Neural cell (in vitro differentiated cells): ENCODE measurements at regions not wholly inside any gene's neighbourhood (a gene's known extent, or its start where the extent isn't known, plus 50 kb on each side); places are given as distances from the start of the nearest gene placed in this dataset.

Experiments
- H2AFZ ChIP-seq: fragments of 200-600, 300-800 bp; sonication (generic), shearing (Covaris generic); 2 replicates; pipeline ENCODE4 v1.6.0; 2014; ENCODE audit warnings: low read depth, mild to moderate bottlenecking, antibody characterized with exemption, low read length, moderate library complexity
- H3F3A ChIP-seq: fragments of 200-600 bp; shearing (Covaris generic); 2 replicates; pipeline ENCODE4 v1.6.1; 2016; ENCODE audit warnings: mild to moderate bottlenecking, moderate library complexity, mixed read lengths, antibody characterized with exemption, low read length; ENCODE audit not compliant: insufficient read depth, poor library complexity, severe bottlenecking
- H3K27ac ChIP-seq: fragments of 200-600, 300-800 bp; sonication (generic), shearing (Covaris generic); 2 replicates; pipeline ENCODE4 v1.5.1; 2014; ENCODE audit warnings: mild to moderate bottlenecking, low read length, moderate library complexity
- H3K27me3 ChIP-seq: fragments of 300-800, 200-600 bp; sonication (generic), shearing (Covaris generic); 2 replicates; pipeline ENCODE4 v1.6.0; 2014; ENCODE audit warnings: mild to moderate bottlenecking, low read depth, low read length, moderate library complexity; ENCODE audit not compliant: insufficient read depth
- H3K36me3 ChIP-seq: fragments of 300-800, 200-600 bp; sonication (generic), shearing (Covaris generic); 2 replicates; pipeline ENCODE4 v1.5.1; 2014; ENCODE audit warnings: mild to moderate bottlenecking, antibody characterized with exemption, low read length, moderate library complexity; ENCODE audit not compliant: insufficient read depth
- H3K4me2 ChIP-seq: fragments of 300-800, 200-600 bp; sonication (generic), shearing (Covaris generic); 2 replicates; pipeline ENCODE4 v1.6.0; 2014; ENCODE audit warnings: mild to moderate bottlenecking, low read length
- H3K4me3 ChIP-seq: fragments of 300-800, 200-600 bp; sonication (generic), shearing (Covaris generic); 2 replicates; pipeline ENCODE4 v1.5.1; 2014; ENCODE audit warnings: mild to moderate bottlenecking, low read length, moderate library complexity
- H3K79me2 ChIP-seq: fragments of 200-600 bp; shearing (Covaris generic); replicated peaks from 2 replicates; pipeline ENCODE4 v1.6.0; 2014; ENCODE audit warnings: mild to moderate bottlenecking, low read length, moderate library complexity; ENCODE audit not compliant: insufficient read depth
- H3K9ac ChIP-seq: fragments of 300-800, 200-600 bp; sonication (generic), shearing (Covaris generic); 2 replicates; pipeline ENCODE4 v1.6.1; 2016; ENCODE audit warnings: mild to moderate bottlenecking, low read length, mixed read lengths
- H3K9me2 ChIP-seq: fragments of 200-600 bp; shearing (Covaris generic); 2 replicates; pipeline ENCODE4 v1.6.1; 2016; ENCODE audit warnings: mild to moderate bottlenecking, low read length, mixed read lengths; ENCODE audit not compliant: insufficient read depth
- H3K9me3 ChIP-seq: fragments of 200-600, 300-800 bp; sonication (generic), shearing (Covaris generic); 2 replicates; pipeline ENCODE4 v1.6.1; 2016; ENCODE audit warnings: mild to moderate bottlenecking, mixed run types, low read length, moderate library complexity, mixed read lengths
- H4K20me1 ChIP-seq: fragments of 200-600 bp; shearing (Covaris generic); 2 replicates; pipeline ENCODE4 v1.6.1; 2016; ENCODE audit warnings: mild to moderate bottlenecking, mixed run types; ENCODE audit not compliant: insufficient read depth
- CTCF ChIP-seq: fragments of 450-650 bp; IDR thresholded peaks from 2 replicates; pipeline ENCODE4 v1.5.1; 2014; ENCODE audit warnings: antibody characterized with exemption, mild to moderate bottlenecking, moderate library complexity; ENCODE audit not compliant: poor library complexity, severe bottlenecking
- EP300 ChIP-seq: fragments of 450-650 bp; conservative IDR thresholded peaks from 2 replicates; pipeline ENCODE4 v1.6.1; 2014; ENCODE audit warnings: antibody characterized with exemption, mild to moderate bottlenecking, moderate library complexity; ENCODE audit not compliant: poor library complexity, severe bottlenecking
- EZH2 ChIP-seq: fragments of 200-600, 300-800 bp; shearing (Covaris generic), sonication (generic); IDR thresholded peaks from 2 replicates; pipeline ENCODE4 v1.6.1; 2014; ENCODE audit warnings: antibody characterized with exemption, low read length, borderline replicate concordance, mild to moderate bottlenecking; ENCODE audit not compliant: insufficient read depth, poor library complexity, severe bottlenecking
- MXI1 ChIP-seq: fragments of 450-650 bp; conservative IDR thresholded peaks from 2 replicates; pipeline ENCODE4 v1.6.1; 2014; ENCODE audit warnings: antibody characterized with exemption, mild to moderate bottlenecking; ENCODE audit not compliant: poor library complexity, severe bottlenecking
- POLR2AphosphoS5 ChIP-seq: IDR thresholded peaks from 2 replicates; pipeline ENCODE4 v1.6.1; 2012
- RAD21 ChIP-seq: fragments of 450-650 bp; conservative IDR thresholded peaks from 2 replicates; pipeline ENCODE4 v1.6.1; 2014; ENCODE audit warnings: antibody characterized with exemption, mild to moderate bottlenecking, moderate library complexity
- REST ChIP-seq: IDR thresholded peaks from 2 replicates; pipeline ENCODE4 v1.6.1; 2012; ENCODE audit warnings: borderline replicate concordance
- SMC3 ChIP-seq: fragments of 450-650 bp; conservative IDR thresholded peaks from 2 replicates; pipeline ENCODE4 v1.6.1; 2014; ENCODE audit warnings: antibody characterized with exemption, mild to moderate bottlenecking, moderate library complexity; ENCODE audit not compliant: poor library complexity
- TAF1 ChIP-seq: IDR thresholded peaks from 2 replicates; pipeline ENCODE4 v1.6.1; 2012; ENCODE audit warnings: low read depth

- H3K9me3 ChIP-seq: no peaks in the 10 kb centered on the region
- H3K9ac ChIP-seq: no peak overlapping the region
- H3F3A ChIP-seq: no peaks in the 10 kb centered on the region
- H3K4me2 ChIP-seq: no peak overlapping the region
- no peaks in the 10 kb centered on the region for H4K20me1 ChIP-seq
- H3K9me2 ChIP-seq: no peaks in the 10 kb centered on the region
- no peaks in the 10 kb centered on the region for H3K36me3 ChIP-seq
- H3K79me2 ChIP-seq: no peaks in the 10 kb centered on the region
- no peaks in the 10 kb centered on the region for H3K27me3 ChIP-seq
- H2AFZ ChIP-seq: no peak overlapping the region
- no peak overlapping the region for H3K4me3 ChIP-seq
- TF ChIP-seq RAD21: no peak
- TF ChIP-seq POLR2AphosphoS5: no peak
- no peak for TF ChIP-seq SMC3
- no peak for TF ChIP-seq MXI1
- no peak for TF ChIP-seq EP300
- TF ChIP-seq TAF1: no peak
- TF ChIP-seq EZH2: no peak
- TF ChIP-seq CTCF: no peak
- TF ChIP-seq REST: no peak
- H3K27ac ChIP-seq: no peak overlapping the region
These were observed 441.1 kb downstream of the MEI4 start for GRCh38 chr6:78093906-78094305.

GRCh38 chr6:78101387-78101786, 448.5 kb downstream of the MEI4 start:
- H2AFZ ChIP-seq: no peak overlapping the region
- H3K9me3 ChIP-seq: no peaks in the 10 kb centered on the region
- H3K79me2 ChIP-seq: no peaks in the 10 kb centered on the region
- H3K4me3 ChIP-seq: no peak overlapping the region
- H3K9ac ChIP-seq: no peak overlapping the region
- no peak overlapping the region for H3K4me2 ChIP-seq
- TF ChIP-seq RAD21: no peak
- TF ChIP-seq EP300: no peak
- no peak for TF ChIP-seq SMC3
- TF ChIP-seq POLR2AphosphoS5: no peak
- TF ChIP-seq EZH2: no peak
- TF ChIP-seq MXI1: no peak
- no peak for TF ChIP-seq REST
- no peak for TF ChIP-seq CTCF
- no peak for TF ChIP-seq TAF1
- H3K27ac ChIP-seq: no peak overlapping the region
- H3K36me3 ChIP-seq: no peaks in the 10 kb centered on the region
- H3K9me2 ChIP-seq: no peaks in the 10 kb centered on the region
- no peaks in the 10 kb centered on the region for H3F3A ChIP-seq
- H3K27me3 ChIP-seq: no peaks in the 10 kb centered on the region
- no peaks in the 10 kb centered on the region for H4K20me1 ChIP-seq
